ELR (cell line): ENCODE measurements at regions not wholly inside any gene's neighbourhood (a gene's known extent, or its start where the extent isn't known, plus 50 kb on each side); places are given as distances from the start of the nearest gene placed in this dataset.

Experiments used
- DNase-seq: peaks from one replicate; pipeline ENCODE4 v3.0.0-alpha.2; 2015; ENCODE audit warnings: low read depth

GRCh38 chr1:115233598-115233997 is 104.5 kb downstream of the NGF start:
- DNase-seq, result no peak

GRCh38 chr1:115230281-115230680 is 107.8 kb downstream of the NGF start:
- no peak for DNase-seq

GRCh38 chr1:115229016-115229415 is 109.0 kb downstream of the NGF start:
- DNase-seq, result no peak

GRCh38 chr1:115228191-115228590 is 109.9 kb downstream of the NGF start:
- DNase-seq, result peak; percentile 11

GRCh38 chr1:115227346-115228082 is 110.5 kb downstream of the NGF start:
- DNase-seq, result peak; percentile 59

GRCh38 chr1:115225993-115226685 is 111.9 kb downstream of the NGF start:
- no peak for DNase-seq

- no peak for DNase-seq
Measured at GRCh38 chr1:115224636-115225035, 113.4 kb downstream of the NGF start.

- DNase-seq, result no peak
Measured at GRCh38 chr1:115222616-115223402, 115.2 kb downstream of the NGF start.

GRCh38 chr1:115220340-115221270 is 117.4 kb downstream of the NGF start:
- no peak for DNase-seq

- DNase-seq, result no peak
Measured at GRCh38 chr1:115219927-115220326, 118.1 kb downstream of the NGF start.

- DNase-seq, result no peak
Measured at GRCh38 chr1:115218699-115219098, 119.3 kb downstream of the NGF start.

GRCh38 chr1:115218034-115218405 is 120.0 kb downstream of the NGF start:
- no peak for DNase-seq

- no peak for DNase-seq
Measured at GRCh38 chr1:115217150-115218033, 120.7 kb downstream of the NGF start.

GRCh38 chr1:115215703-115216521 is 122.1 kb downstream of the NGF start:
- no peak for DNase-seq

- DNase-seq, result no peak
Measured at GRCh38 chr1:115215110-115215509, 122.9 kb downstream of the NGF start.

- DNase-seq, result no peak
Measured at GRCh38 chr1:115214098-115214497, 124.0 kb downstream of the NGF start.

GRCh38 chr1:115213130-115213529 is 123.8 kb upstream of the TSPAN2 start:
- no peak for DNase-seq

- no peak for DNase-seq
Measured at GRCh38 chr1:115211071-115211745, 121.9 kb upstream of the TSPAN2 start.

GRCh38 chr1:115210302-115210711 is 121.0 kb upstream of the TSPAN2 start:
- DNase-seq, result peak; percentile 95
